Hematopoietic multipotent progenitor cell treated with erythropoietin and hydrocortisone succinate and interleukin-3 and kit ligand, for 8 days (in vitro differentiated cells): ENCODE measurements at regions not wholly inside any gene's neighbourhood (a gene's known extent, or its start where the extent isn't known, plus 50 kb on each side); places are given as distances from the start of the nearest gene placed in this dataset.
A peak's percentile ranks its signal among the peaks of the same experiment; 100 is the strongest.

Experiments
- DNase-seq: peaks from one replicate; pipeline ENCODE4 v3.0.0-alpha.2; 2015

GRCh38 chr11:95466416-95466815 is 235.4 kb upstream of the SESN3 start:
- no peak for DNase-seq

GRCh38 chr11:95465887-95466286 is 234.9 kb upstream of the SESN3 start:
- DNase-seq, result no peak

DNA sequence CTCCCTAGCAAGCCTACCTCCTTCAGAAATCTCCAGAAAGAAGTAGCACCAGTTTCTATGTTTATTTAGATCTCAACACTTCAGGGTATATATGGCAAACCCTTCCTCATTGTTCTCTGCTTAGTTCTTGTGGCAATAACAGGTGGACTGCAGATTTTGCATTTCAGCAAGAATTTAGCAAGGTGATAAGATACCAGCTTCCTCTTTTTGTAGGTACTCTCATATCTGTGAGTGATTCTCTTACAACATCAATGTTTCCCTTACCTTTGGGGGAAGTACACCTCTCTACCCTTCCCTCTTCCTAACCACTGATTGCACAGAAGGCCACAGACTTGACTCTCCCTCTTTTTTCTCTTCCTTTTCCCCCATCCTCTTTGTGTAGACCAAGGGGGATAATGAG is 230.9 kb upstream of the SESN3 start:
- DNase-seq, result no peak

DNA sequence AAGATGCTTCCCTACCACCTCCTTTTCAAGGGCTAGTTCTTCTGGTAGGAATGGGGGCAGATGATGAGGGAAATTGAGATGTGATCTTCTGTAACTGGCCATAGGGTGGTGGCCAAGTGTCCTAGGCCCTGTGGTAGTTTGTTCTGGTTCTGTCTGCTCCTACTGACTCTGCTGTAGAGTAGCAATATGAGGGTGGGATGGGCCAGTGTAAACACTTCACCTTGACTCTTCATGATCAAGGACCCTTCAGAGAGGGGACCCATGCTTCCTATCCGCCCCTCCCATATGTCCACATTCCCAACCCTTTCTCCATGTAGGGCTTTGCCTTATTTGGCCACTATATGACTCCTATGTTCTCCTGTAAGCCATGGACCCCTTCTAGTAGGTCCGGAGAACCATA is 230.3 kb upstream of the SESN3 start:
- no peak for DNase-seq

- DNase-seq, result no peak
Measured at GRCh38 chr11:95459291-95460042, 228.5 kb upstream of the SESN3 start.

- no peak for DNase-seq
Measured at GRCh38 chr11:95456714-95457491, 225.9 kb upstream of the SESN3 start.

GRCh38 chr11:95455228-95455970 is 224.4 kb upstream of the SESN3 start:
- no peak for DNase-seq

GRCh38 chr11:95453616-95454171 is 222.7 kb upstream of the SESN3 start:
- DNase-seq, result peak; percentile 87

DNA sequence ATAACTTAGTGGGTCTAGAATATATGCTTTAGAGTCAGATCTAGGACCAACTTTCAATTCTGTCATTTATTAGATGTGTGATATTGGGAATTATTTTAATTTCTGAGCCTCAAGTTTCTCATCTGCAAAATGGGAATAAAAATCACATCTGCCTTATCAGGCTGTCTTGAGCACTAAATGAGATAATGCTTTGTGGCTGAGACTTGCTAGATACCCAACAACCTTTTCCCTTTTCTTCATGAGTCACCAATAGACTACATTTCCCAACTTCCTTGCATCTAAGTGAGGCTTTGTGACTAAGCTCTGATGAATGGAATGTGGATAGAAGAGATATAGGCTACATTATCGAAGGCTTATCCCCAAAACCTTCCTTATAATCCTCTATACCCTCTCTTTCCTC is 220.7 kb upstream of the SESN3 start:
- DNase-seq, result no peak

DNA sequence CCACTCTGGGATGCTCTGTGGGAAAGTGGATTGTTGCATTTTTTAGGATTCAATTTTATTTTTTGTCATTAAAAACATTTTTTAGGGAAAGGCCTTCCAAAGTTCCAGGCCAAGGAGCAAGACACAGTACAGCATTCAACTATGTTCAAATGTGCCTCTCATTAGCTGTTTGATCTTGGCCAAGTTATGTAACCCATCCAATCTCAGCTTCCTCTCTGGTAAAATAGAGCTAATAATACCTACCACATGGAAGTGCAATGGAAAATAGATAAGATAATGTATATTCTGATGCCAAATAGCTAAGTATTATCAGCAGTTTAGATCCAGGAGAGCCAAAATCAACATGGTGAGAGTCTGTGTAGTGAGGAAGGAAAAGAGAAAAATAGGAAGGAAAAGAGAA is 220.3 kb upstream of the SESN3 start:
- no peak for DNase-seq

GRCh38 chr11:95450547-95451123 is 219.6 kb upstream of the SESN3 start:
- peak; percentile 36 for DNase-seq

DNA sequence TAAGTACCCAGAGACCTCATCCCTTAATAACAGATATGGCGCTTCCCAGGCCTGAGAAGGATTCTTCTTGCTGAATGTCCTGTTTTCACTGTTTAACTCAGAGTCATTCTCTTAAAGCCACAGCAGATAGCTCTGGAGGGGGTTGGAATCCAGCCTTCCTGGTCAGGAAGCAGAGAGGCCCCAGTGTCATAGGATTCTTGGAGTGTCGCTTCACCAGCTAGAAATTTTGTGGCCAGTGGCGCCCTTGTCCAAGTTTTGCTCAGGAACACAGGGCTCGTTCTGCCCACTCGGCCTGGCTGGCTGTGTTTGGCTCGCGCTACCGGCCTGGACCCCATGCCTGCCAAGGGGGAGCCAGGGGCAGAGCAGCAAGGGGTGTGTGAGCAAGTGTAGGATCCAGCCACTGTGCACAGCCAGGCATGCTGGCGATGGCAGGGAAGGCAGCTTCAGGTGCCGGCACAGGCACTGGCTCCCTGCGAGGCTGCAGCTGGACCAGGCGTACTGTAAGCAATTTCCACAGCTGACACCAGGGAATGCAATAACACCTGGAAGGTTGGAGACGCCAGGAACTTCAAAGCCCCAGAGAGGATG is 214.8 kb upstream of the SESN3 start:
- DNase-seq, result no peak

GRCh38 chr11:95444309-95445241 is 213.6 kb upstream of the SESN3 start:
- no peak for DNase-seq

- no peak for DNase-seq
Measured at GRCh38 chr11:95443386-95443785, 212.4 kb upstream of the SESN3 start.

DNA sequence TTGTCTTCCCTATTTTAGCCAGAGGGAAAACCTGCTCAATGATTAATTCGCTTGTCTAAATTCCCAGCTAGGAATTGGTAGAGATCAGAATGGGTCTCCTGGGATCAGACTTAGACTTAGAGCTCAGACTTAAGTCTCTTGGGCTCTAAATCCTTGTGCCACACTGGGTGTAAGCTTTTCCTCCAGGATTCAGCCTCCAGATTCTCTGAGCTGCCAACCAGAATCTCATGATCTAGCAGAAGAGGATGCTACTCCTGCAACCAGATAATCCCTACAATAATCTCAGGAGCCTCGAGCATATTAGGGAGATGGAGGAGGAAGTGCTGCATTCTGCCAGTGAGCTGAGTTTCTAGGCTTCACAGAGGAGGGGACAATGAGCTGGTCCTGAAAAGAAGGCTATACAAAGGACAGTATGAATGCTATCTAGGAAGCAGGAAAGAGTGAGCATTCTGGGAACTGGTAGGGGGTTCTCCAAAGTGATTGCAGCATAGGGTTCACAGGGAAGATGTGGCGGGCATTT is 211.6 kb upstream of the SESN3 start:
- no peak for DNase-seq

DNA sequence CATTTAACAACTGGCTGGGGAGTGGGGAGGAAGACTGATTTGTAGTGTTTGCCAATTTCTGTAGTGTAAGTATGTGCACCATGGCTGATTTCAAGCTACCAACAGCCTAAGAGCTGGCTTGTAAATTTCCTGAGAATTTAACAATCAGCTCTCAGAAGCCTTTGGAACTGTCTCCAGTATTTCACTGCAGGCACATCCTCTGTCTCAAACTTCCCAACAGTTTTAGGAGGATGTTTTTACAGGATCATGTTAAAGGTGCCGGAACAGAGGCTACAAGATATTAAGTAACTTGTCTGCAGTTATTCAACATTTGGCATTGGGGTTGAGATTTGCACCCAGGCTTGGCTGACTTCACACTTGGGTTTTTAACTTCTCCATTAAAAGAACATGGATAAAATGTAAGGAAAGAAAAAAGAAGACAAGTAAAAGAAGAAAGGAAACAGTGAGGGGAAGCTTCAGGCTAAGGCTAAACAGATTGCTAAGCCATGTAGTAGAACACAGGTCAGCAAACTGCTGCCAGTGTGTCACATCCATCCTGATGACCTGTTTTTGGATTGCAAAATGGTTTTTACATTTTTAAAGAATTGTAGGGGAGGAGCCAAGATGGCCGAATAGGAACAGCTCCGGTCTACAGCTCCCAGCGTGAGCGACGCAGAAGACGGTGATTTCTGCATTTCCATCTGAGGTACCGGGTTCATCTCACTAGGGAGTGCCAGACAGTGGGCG is 204.8 kb upstream of the SESN3 start:
- DNase-seq, result no peak

DNA sequence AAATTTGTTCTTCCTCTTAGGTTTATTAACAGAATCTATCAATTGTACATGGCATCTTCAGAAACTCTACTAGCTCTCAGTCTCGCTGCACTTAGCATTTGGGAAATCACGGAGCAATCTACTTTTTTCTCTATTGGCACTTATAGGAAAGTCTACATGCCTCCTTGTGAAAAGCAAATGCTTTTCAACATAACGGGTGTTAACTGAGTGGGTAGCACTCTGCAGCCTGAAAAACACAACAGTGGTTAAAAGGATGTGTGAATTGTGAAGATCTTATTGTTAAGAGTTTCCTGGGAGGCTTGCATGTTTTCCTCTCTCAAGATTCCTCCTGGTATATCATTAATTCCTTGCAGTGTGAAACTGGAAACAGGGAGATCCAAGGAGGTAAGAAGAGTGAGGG is 204.2 kb upstream of the SESN3 start:
- DNase-seq, result no peak

- peak; percentile 63 for DNase-seq
Measured at GRCh38 chr11:95434489-95435057, 203.6 kb upstream of the SESN3 start.

DNA sequence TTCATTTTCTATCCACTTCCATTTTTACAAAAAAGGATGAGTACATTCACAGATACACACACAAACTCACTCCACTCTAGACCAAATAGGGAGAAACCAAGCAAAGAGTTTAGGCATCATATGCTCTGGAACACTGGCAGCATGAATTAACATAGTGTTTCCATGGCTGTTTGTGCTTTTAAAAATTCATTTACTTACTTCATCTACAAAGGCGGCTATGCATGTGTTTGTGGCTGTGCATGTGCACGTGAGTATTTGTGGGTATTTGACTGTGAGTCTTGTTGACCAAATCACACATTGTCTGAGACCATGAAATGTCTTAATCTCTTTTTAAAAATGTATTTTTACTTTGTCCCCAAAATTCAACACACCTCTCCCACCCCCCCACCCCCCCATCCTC is 203.0 kb upstream of the SESN3 start:
- DNase-seq, result no peak
